ENCODE measurements at regions not wholly inside any gene's neighbourhood (a gene's known extent, or its start where the extent isn't known, plus 50 kb on each side); places are given as distances from the start of the nearest gene placed in this dataset.
"Not testable (repeated sequence)": the region's sequence is repeated elsewhere in the genome, so short reads cannot be mapped to it uniquely, and the experiment has no call there.

- DNase-seq (ENCODE audit: low spot score) (no peak), ATAC-seq (no peak)
These were observed 434.9 kb upstream of the PABPC4L start for GRCh38 chr4:134636338-134637051.

GRCh38 chr4:134634301-134634700 lies 432.7 kb upstream of the PABPC4L start:
- no peak for DNase-seq (ENCODE audit: low spot score)
- no peak for ATAC-seq

DNA sequence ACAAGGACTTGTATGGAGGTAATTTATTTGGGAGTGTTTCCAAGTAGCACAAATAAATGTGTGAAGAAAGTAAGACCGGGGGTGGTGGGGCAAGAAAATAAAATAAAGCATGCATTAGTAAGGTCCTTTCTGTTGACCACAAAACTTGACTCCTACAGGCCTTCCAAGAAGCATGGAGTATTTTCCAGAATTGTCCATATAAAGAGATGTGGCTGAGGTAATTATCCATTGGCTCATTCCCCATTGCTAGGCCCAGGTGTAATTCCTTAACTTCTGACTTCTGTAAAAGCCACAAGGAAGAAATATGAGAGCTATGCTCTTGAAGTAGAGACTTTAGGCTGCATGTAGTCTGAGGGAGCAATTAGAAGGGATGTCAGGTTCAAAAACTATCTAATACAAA lies 430.5 kb upstream of the PABPC4L start:
- no peak for ATAC-seq
- DNase-seq (ENCODE audit: low spot score) = no peak

DNA sequence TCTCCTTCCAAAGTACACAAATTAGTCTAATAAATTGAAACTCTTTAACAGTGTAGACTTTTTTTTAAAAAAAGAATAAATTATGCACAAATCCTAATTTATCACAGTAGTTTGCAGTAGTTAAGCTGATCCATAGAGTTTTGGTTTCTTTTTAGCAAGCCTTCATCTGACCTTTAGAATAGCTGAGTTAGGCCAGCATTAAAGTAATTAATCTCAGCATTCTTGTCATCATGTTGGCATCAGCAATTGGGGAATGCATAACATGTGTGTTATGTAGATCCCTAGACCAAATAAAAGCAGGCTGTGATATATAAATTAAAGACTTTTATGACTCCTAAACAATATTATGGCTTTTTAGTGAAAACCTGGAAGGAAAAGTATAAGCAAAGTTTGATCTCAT lies 426.5 kb upstream of the PABPC4L start:
- DNase-seq (ENCODE audit: low spot score) (no peak), ATAC-seq (no peak)

- ATAC-seq (peak; percentile 32), DNase-seq (ENCODE audit: low spot score) (no peak)
These were observed 425.8 kb upstream of the PABPC4L start for GRCh38 chr4:134627366-134627765.

GRCh38 chr4:134624365-134624764 lies 422.8 kb upstream of the PABPC4L start:
- no peak for DNase-seq (ENCODE audit: low spot score)
- ATAC-seq = no peak

DNA sequence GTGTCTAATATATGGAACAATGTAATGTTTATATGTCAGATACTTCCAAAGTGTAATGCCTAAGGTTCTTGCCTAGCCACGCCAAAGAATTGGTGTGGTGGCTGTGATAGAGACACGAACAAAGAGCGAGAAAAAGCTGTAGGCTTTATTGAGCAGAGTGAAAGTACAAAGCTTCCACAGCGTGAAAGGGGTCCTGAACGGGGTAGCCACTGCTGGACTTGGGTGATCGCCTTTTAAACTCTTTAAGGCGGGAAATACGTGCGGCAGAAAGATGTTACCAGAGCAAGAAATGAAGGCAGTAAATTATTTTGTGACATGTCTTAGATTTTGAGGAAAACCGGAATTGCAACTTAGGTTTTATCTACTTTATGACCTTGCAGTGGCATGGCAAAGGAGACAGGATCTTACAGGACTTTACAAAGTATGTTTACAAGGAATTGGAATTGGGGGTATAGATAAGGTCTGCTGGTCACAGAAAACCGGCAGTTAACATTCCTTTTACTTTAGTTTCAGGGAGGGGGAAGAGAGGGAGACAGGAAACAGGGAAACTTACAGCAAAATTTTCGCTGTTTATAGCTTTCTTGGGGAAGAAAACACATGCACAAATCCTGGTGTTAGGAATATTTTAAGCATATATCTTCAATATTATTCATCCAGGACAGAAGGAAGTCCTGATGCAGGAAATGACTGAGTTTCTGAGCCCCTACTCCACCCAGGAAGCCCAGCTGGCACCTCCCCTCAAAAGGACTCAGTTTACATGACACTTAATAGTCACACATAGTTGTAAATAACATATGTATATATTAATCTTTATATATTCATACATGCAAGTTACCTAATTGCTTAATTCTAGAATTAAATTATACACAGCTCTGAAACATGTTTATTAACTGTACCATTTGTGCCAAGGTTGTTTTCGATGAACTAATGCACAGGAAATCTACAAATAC lies 421.3 kb upstream of the PABPC4L start:
- ATAC-seq = not testable (repeated sequence)

DNA sequence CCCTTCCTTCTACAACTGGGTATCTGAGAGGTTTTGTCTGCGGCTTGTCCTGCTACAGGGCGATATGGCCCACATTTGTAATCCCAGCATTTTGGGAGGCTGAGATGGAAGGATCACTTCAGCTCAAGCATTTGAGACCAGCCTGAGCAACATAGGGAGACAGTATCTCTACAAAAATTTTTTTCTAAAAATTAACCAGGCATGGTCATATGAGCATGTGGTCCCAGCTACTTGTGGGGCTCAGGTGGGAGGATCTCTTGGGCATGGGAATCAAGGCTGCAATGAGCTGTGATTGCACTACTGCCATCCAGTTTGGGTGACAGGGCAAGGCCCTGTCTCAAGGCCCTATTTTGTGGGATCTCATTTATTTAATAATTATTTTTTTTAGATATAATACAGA lies 420.6 kb upstream of the PABPC4L start:
- DNase-seq (ENCODE audit: low spot score) (no peak), ATAC-seq (no peak)

More for the DNA sequence above, 421.3 kb upstream of the PABPC4L start:
- not testable (repeated sequence) for DNase-seq (ENCODE audit: low spot score)

- not testable (repeated sequence) for DNase-seq (ENCODE audit: low spot score); ATAC-seq
These were observed 420.1 kb upstream of the PABPC4L start for GRCh38 chr4:134621715-134622114.

GRCh38 chr4:134610956-134611355 lies 409.4 kb upstream of the PABPC4L start:
- DNase-seq (ENCODE audit: low spot score) (no peak), ATAC-seq (no peak)

GRCh38 chr4:134610172-134610571 lies 408.6 kb upstream of the PABPC4L start:
- ATAC-seq (no peak), DNase-seq (ENCODE audit: low spot score) (no peak)

- no peak for DNase-seq (ENCODE audit: low spot score)
- ATAC-seq = no peak
These were observed 400.1 kb upstream of the PABPC4L start for GRCh38 chr4:134601706-134602105.

DNA sequence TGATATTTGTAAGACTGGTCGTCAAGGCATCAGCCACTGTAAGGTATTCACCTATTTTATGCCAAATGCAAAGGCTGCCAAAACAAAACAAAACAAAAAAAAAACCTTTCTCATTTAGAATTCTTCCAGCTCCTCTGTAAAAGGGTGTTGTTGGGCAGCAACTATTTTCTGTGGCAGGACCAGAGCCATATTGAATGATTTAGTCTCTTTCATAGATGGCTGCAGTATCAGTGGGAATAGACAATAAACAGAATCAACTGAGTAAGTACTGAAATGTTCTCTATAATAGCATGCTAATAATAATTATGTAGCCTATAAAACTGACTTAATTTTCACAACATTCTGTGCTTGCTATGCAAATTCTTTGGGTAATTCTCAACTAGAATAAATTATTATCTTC lies 389.7 kb upstream of the PABPC4L start:
- ATAC-seq (no peak), DNase-seq (ENCODE audit: low spot score) (no peak)

DNA sequence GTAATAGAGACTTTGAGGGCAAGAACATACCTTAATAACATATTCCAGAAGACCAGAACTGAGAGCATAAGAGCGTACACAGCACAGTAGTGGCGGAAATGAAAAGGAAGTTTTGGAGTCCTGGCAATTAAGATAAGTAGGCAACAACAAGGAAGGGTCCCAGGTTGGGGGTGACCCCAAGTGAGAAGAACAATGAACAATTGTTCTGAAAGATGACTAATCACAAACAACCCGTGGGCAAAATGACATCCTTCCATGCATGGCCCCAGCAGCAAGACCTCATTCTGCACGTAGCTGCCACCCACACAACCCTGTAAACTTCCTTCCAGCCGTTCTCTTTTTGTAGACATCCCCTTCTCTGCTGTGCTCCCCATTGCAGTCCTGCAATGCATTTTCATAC lies 384.4 kb upstream of the PABPC4L start:
- DNase-seq (ENCODE audit: low spot score) (no peak), ATAC-seq (no peak)

DNA sequence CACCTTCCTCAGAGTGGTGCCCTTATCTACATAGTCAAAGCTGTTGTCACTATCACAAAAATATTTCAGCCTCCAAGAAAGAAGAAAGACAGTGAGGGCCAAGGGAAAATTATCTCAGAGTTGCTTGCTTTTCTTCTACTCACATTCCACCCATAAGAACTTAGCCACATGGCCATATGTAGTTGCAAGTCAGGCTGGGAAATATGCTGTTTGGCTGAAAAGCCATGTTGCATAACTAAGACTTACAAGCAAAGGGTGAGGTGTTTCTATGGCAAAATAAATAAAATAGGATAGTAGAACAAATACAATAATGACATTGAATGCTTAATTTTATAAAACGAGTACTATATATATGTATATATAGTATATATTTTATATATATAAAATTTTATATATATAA lies 365.9 kb upstream of the PABPC4L start:
- DNase-seq (ENCODE audit: low spot score) (no peak), ATAC-seq (no peak)

- ATAC-seq (no peak), DNase-seq (ENCODE audit: low spot score) (no peak)
These were observed 359.1 kb upstream of the PABPC4L start for GRCh38 chr4:134560728-134561127.

- DNase-seq (ENCODE audit: low spot score) (no peak), ATAC-seq (no peak)
These were observed 350.5 kb upstream of the PABPC4L start for GRCh38 chr4:134552063-134552462.

DNA sequence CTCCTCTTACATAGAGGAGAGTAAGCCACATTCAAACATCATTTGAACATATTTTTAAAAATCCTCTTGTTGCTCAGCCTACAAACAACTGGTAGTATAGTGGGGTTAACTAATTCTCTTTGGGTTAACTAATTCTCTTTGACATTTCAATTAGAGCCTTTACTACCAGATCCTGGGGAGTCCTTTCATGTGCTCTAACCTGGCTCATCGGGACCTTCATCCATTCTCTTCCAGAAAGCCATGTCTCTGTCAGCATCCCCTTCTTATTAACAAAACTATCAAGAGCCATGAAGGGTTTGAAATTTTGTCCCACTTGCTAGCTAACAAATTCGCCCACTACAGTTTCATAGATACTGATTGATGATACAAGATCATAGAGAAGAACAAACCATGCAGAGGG lies 349.8 kb upstream of the PABPC4L start:
- DNase-seq (ENCODE audit: low spot score) (no peak), ATAC-seq (no peak)

DNA sequence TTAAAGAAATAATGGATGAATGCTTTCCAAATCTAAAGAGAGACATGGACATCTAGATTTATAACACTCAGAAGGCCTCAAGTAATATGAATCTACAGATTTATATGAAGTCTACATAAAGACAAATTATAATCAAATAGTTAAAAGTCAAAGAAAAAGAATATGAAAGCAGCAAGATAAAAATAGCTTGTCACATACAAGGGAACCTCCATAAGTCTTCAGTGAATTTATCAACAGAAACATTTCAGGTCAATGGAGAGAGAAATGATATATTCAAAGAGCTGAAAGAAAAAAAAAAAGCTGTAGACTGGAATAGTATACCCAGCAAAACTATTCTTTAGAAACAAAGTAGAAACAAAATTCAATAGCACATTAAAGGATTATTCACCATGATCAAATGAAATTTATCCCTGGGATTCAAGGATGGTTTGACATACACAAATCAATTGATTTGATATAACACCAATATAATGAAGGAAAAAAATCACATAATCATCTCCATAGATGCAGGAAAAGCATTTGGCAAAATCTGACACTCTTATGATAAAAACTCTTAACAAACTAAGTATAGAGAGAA lies 346.6 kb upstream of the PABPC4L start:
- no peak for ATAC-seq
- no peak for DNase-seq (ENCODE audit: low spot score)

DNA sequence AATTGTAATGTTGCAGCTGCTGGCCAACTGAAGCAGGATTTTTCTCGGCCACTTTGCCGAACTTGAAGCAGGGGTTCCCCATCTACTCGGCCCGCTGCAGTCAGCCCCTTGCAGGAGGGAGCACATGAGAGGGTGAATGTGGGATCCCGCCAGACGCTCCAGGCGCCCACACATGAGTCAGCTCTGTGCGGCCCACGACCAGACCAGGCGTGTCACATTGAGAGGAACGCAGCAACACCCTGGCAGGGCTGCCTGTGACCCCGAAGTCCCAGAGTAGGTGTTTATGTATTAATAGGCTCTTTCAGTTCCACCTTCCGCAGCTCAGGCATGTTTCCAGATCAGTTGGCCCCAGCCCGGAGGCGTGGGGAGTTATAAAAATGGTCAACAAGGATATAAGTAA lies 344.7 kb upstream of the PABPC4L start:
- DNase-seq (ENCODE audit: low spot score) = no peak

GRCh38 chr4:134544303-134544770 lies 342.7 kb upstream of the PABPC4L start:
- ATAC-seq (no peak), DNase-seq (ENCODE audit: low spot score) (no peak)

More for the DNA sequence above, 344.7 kb upstream of the PABPC4L start:
- ATAC-seq = no peak

DNA sequence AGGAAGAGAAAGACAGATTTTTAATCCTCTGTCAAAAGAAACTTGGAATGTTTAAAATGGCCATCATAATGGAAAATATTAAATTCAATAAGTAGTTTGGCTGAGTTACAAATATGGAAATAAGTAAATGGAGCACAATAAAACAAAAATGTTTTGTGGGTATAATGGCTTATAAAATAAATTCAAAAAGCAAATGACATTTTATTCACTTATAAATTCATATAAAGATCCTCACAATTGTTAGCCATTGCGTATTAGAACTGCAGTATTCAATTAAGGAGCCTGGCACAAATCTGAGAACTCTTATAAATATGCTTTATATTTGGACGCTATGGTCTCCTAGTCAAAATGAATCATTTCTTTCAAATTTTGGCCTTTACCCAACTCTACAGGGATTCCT lies 339.0 kb upstream of the PABPC4L start:
- DNase-seq (ENCODE audit: low spot score) = no peak
- no peak for ATAC-seq

Data from left lobe of liver (tissue), 2 donors.